ENCODE measurements at regions not wholly inside any gene's neighbourhood (a gene's known extent, or its start where the extent isn't known, plus 50 kb on each side); places are given as distances from the start of the nearest gene placed in this dataset.

DNA sequence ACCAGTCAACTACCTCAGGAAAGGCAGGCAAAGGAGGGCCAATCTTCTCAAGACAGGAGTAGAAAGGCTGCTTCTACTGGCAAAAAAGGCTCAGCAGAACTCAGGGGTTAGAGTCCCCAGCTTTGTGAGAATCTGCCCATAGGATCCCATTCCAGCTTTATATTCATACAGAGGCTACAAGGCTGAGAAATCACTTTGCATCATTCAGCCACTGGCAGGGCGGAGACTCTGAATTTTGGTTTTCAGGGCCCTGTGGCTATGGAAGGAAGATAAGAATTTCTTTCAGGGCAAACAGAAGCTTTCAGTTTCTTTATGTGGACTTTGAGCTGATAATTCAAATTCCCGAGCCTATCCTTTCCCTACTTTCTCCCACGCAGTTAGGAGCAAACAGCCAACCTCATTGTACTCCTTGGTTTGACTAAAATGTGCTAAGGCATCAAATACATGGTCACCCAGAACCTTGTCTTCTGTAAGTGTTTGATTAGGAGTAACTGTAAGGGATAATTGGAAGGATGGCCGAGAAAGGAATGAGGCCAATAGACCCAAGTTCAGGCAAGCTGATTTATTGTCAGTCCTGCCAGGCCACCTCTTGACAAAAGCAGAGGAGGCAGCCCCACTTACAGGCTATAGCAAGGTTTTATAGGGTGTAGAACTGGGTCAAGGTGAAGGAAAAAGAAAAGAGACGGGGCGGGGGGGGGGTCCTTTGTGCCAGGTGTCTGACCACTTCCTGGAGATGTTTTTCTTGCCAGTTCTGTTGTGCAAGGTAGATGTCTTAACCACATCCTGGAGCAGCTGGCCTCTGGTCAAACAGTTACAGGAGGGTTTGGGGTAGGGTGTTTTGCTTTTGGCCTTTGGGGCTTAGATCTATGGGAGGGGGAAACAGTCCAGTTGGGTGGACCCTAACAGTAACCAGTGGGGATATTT lies 165.3 kb upstream of the PPP1R2C start:
- no peak for DNase-seq (ENCODE audit: low read depth in 2 of 2)
- Histone ChIP-seq H3K9me3 (ENCODE audit: control insufficient read depth, insufficient read depth, low read depth, low read length) (no peaks in the 10 kb centered on the region), H3K4me1 (ENCODE audit: control insufficient read depth, extremely low read depth, insufficient read depth, low read length) (no peaks in the 10 kb centered on the region), H3K27me3 (ENCODE audit: control insufficient read depth, insufficient read depth, low read length) (no peaks in the 10 kb centered on the region), H4K20me1 (ENCODE audit: control insufficient read depth, extremely low read depth, insufficient read depth, low read length) (no peaks in the 10 kb centered on the region), H3K9ac (ENCODE audit: insufficient read depth, low read length) (no peak overlapping the region), H3K4me3 (replicated peaks in 1 of 4; ENCODE audit: control extremely low read depth in 1 of 4, insufficient read depth in 1 of 4, low read depth in 3 of 4, low read length in 4 of 4) (no peak overlapping the region), H3K36me3 (ENCODE audit: control insufficient read depth, insufficient read depth, low read length) (no peaks in the 10 kb centered on the region), H3K27ac (ENCODE audit: insufficient read depth, low read length) (no peak overlapping the region), H2AFZ (ENCODE audit: low read length) (no peak overlapping the region), H3K4me2 (ENCODE audit: extremely low read depth, insufficient read depth, low read length) (no peak overlapping the region), H3K79me2 (ENCODE audit: control insufficient read depth, insufficient read depth, low read length) (no peaks in the 10 kb centered on the region)
- no peak for TF ChIP-seq EZH2 (IDR thresholded peaks at IDR 0.05; ENCODE audit: low read length, missing control alignments)
- TF ChIP-seq, protein P1, sequence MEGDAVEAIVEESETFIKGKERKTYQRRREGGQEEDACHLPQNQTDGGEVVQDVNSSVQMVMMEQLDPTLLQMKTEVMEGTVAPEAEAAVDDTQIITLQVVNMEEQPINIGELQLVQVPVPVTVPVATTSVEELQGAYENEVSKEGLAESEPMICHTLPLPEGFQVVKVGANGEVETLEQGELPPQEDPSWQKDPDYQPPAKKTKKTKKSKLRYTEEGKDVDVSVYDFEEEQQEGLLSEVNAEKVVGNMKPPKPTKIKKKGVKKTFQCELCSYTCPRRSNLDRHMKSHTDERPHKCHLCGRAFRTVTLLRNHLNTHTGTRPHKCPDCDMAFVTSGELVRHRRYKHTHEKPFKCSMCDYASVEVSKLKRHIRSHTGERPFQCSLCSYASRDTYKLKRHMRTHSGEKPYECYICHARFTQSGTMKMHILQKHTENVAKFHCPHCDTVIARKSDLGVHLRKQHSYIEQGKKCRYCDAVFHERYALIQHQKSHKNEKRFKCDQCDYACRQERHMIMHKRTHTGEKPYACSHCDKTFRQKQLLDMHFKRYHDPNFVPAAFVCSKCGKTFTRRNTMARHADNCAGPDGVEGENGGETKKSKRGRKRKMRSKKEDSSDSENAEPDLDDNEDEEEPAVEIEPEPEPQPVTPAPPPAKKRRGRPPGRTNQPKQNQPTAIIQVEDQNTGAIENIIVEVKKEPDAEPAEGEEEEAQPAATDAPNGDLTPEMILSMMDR (conservative IDR thresholded peaks at IDR 0.05 in 1 of 2, IDR thresholded peaks at IDR 0.05 in 1 of 2; ENCODE audit: low read depth in 1 of 2, low read length in 2 of 2): no peak

GRCh38 chrX:42944381-42944998 lies 166.5 kb upstream of the PPP1R2C start:
- no peaks in the 10 kb centered on the region for H3K79me2 ChIP-seq (ENCODE audit: control insufficient read depth, insufficient read depth, low read length)
- no peak overlapping the region for H3K9ac ChIP-seq (ENCODE audit: insufficient read depth, low read length)
- H3K27me3 ChIP-seq (ENCODE audit: control insufficient read depth, insufficient read depth, low read length): no peaks in the 10 kb centered on the region
- no peak overlapping the region for H3K4me3 ChIP-seq (replicated peaks in 1 of 4; ENCODE audit: control extremely low read depth in 1 of 4, insufficient read depth in 1 of 4, low read depth in 3 of 4, low read length in 4 of 4)
- no peak overlapping the region for H3K27ac ChIP-seq (ENCODE audit: insufficient read depth, low read length)
- no peak overlapping the region for H3K4me2 ChIP-seq (ENCODE audit: extremely low read depth, insufficient read depth, low read length)
- no peaks in the 10 kb centered on the region for H3K36me3 ChIP-seq (ENCODE audit: control insufficient read depth, insufficient read depth, low read length)
- TF ChIP-seq EZH2 (IDR thresholded peaks at IDR 0.05; ENCODE audit: low read length, missing control alignments): no peak
- TF ChIP-seq, protein P1 (conservative IDR thresholded peaks at IDR 0.05 in 1 of 2, IDR thresholded peaks at IDR 0.05 in 1 of 2; ENCODE audit: low read depth in 1 of 2, low read length in 2 of 2): no peak
- H3K9me3 ChIP-seq (ENCODE audit: control insufficient read depth, insufficient read depth, low read depth, low read length): no peaks in the 10 kb centered on the region
- H3K4me1 ChIP-seq (ENCODE audit: control insufficient read depth, extremely low read depth, insufficient read depth, low read length): no peaks in the 10 kb centered on the region
- DNase-seq (ENCODE audit: low read depth in 2 of 2): no peak
- H4K20me1 ChIP-seq (ENCODE audit: control insufficient read depth, extremely low read depth, insufficient read depth, low read length): no peaks in the 10 kb centered on the region
- no peak overlapping the region for H2AFZ ChIP-seq (ENCODE audit: low read length)

DNA sequence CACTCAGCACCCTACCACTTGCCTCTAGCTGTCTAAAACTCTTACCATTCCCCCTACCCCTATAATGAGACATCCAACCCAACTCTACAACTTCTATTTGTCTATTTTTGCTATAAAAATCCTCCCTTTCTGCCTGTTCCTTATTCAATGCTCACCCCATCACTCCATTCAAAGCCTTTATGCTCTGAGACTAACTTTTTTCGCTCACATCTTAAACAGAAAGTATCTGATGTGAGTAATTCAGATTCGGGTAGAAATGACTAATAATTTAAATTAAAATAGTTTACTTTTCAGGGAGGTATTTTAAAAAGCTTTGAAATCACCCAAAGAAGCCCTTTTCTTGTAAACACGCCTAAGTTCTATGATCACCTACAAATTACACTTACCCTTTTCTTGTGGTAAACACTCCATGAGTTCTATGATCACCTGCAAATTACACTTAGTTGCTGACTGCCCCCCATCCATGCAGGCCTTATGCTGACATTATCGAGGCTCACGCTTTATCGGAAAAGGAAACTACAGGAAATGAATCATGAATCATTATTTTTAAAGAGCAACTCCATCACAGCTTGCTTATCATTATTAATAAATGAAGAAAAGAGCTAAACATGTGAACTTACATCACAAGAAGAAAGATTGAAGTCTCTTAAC lies 168.7 kb upstream of the PPP1R2C start:
- Histone ChIP-seq H3K27me3 (ENCODE audit: control insufficient read depth, insufficient read depth, low read length) (no peaks in the 10 kb centered on the region), H3K9ac (ENCODE audit: insufficient read depth, low read length) (no peak overlapping the region), H3K4me2 (ENCODE audit: extremely low read depth, insufficient read depth, low read length) (no peak overlapping the region)

More for the DNA sequence above, 168.7 kb upstream of the PPP1R2C start:
- H3K79me2 ChIP-seq (ENCODE audit: control insufficient read depth, insufficient read depth, low read length): no peaks in the 10 kb centered on the region
- H3K4me3 ChIP-seq (replicated peaks in 1 of 4; ENCODE audit: control extremely low read depth in 1 of 4, insufficient read depth in 1 of 4, low read depth in 3 of 4, low read length in 4 of 4): no peak overlapping the region
- H2AFZ ChIP-seq (ENCODE audit: low read length): no peak overlapping the region
- H4K20me1 ChIP-seq (ENCODE audit: control insufficient read depth, extremely low read depth, insufficient read depth, low read length): no peaks in the 10 kb centered on the region
- DNase-seq (ENCODE audit: low read depth in 2 of 2): no peak
- no peak overlapping the region for H3K27ac ChIP-seq (ENCODE audit: insufficient read depth, low read length)
- TF ChIP-seq, protein P1 (conservative IDR thresholded peaks at IDR 0.05 in 1 of 2, IDR thresholded peaks at IDR 0.05 in 1 of 2; ENCODE audit: low read depth in 1 of 2, low read length in 2 of 2): no peak
- TF ChIP-seq EZH2 (IDR thresholded peaks at IDR 0.05; ENCODE audit: low read length, missing control alignments): no peak
- H3K4me1 ChIP-seq (ENCODE audit: control insufficient read depth, extremely low read depth, insufficient read depth, low read length): no peaks in the 10 kb centered on the region
- no peaks in the 10 kb centered on the region for H3K36me3 ChIP-seq (ENCODE audit: control insufficient read depth, insufficient read depth, low read length)
- H3K9me3 ChIP-seq (ENCODE audit: control insufficient read depth, insufficient read depth, low read depth, low read length): no peaks in the 10 kb centered on the region
